ENCODE measurements at regions not wholly inside any gene's neighbourhood (a gene's known extent, or its start where the extent isn't known, plus 50 kb on each side); places are given as distances from the start of the nearest gene placed in this dataset.

GRCh38 chr2:83860320-83860719 is 598.8 kb downstream of the SUCLG1 start:
- no peak for TF ChIP-seq GATA2 (IDR thresholded peaks at IDR 0.05; ENCODE audit: low read depth, low read length)
- TF ChIP-seq GATA3 (IDR thresholded peaks at IDR 0.05; ENCODE audit: low read depth, low read length) = no peak

All from SH-SY5Y (cell line).